Bronchial epithelial cell (primary cell): ENCODE measurements at regions not wholly inside any gene's neighbourhood (a gene's known extent, or its start where the extent isn't known, plus 50 kb on each side); places are given as distances from the start of the nearest gene placed in this dataset.

Experiments used
- DNase-seq: peaks from one replicate; pipeline ENCODE4 v3.0.0-alpha.2; 2010; ENCODE audit warnings: low read depth
- FAIRE-seq: peaks from 2 replicates; lab custom pipeline; 2011; peaks lifted over from hg19 to GRCh38; lab: Jason Lieb, UNC
- H3K27me3 ChIP-seq: 2 replicates; pipeline ENCODE4 v1.5.1; 2011; ENCODE audit warnings: low read length; ENCODE audit not compliant: control insufficient read depth, insufficient read depth
- H3K36me3 ChIP-seq: 2 replicates; pipeline ENCODE4 v1.5.1; 2011; ENCODE audit warnings: low read length; ENCODE audit not compliant: control insufficient read depth, insufficient read depth
- H3K4me3 ChIP-seq: 2 replicates; pipeline ENCODE4 v1.5.1; 2011; ENCODE audit warnings: mild to moderate bottlenecking, low read depth, low read length, control low read depth
- TF ChIP-seq, protein P1 (sequence below): IDR thresholded peaks from 2 replicates; pipeline ENCODE4 v1.5.1; 2011; ENCODE audit warnings: mild to moderate bottlenecking, moderate library complexity, low read length, control low read depth, inconsistent platforms; ENCODE audit not compliant: insufficient read depth, severe bottlenecking

DNA sequence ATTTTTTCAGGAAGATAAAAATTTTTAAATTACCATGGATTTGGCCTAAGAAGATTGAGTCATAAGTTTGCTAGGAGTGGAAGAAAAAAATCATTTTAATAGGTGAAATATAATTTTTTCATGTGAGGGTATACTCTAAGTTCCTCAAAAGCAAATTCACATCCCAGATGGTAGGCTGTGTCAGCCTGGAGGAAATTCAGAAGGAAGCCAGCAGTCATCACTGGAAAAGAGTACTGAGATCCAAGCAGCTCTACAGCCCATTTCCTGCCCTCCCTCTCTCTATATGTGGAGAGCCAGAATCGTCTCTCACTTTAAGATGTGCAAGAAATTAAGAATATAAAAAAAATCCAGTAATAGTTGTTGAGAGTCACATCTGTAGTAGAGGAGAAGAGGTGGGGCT is 126.5 kb upstream of the CDH18 start:
- Histone ChIP-seq H3K27me3 (no peaks in the 10 kb centered on the region), H3K36me3 (no peaks in the 10 kb centered on the region), H3K4me3 (no peak overlapping the region)
- FAIRE-seq (no peak), DNase-seq (no peak)
- TF ChIP-seq, protein P1, sequence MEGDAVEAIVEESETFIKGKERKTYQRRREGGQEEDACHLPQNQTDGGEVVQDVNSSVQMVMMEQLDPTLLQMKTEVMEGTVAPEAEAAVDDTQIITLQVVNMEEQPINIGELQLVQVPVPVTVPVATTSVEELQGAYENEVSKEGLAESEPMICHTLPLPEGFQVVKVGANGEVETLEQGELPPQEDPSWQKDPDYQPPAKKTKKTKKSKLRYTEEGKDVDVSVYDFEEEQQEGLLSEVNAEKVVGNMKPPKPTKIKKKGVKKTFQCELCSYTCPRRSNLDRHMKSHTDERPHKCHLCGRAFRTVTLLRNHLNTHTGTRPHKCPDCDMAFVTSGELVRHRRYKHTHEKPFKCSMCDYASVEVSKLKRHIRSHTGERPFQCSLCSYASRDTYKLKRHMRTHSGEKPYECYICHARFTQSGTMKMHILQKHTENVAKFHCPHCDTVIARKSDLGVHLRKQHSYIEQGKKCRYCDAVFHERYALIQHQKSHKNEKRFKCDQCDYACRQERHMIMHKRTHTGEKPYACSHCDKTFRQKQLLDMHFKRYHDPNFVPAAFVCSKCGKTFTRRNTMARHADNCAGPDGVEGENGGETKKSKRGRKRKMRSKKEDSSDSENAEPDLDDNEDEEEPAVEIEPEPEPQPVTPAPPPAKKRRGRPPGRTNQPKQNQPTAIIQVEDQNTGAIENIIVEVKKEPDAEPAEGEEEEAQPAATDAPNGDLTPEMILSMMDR, result no peak

- Histone ChIP-seq H3K36me3 (no peaks in the 10 kb centered on the region), H3K27me3 (no peaks in the 10 kb centered on the region), H3K4me3 (no peak overlapping the region)
- FAIRE-seq (no peak), DNase-seq (no peak)
- TF ChIP-seq, protein P1, result no peak
Measured at GRCh38 chr5:20113931-20114330, 125.9 kb upstream of the CDH18 start.

GRCh38 chr5:20113031-20113715 is 125.2 kb upstream of the CDH18 start:
- TF ChIP-seq, protein P1, result no peak
- FAIRE-seq (no peak), DNase-seq (no peak)
- Histone ChIP-seq H3K27me3 (no peaks in the 10 kb centered on the region), H3K4me3 (no peak overlapping the region), H3K36me3 (no peaks in the 10 kb centered on the region)

DNA sequence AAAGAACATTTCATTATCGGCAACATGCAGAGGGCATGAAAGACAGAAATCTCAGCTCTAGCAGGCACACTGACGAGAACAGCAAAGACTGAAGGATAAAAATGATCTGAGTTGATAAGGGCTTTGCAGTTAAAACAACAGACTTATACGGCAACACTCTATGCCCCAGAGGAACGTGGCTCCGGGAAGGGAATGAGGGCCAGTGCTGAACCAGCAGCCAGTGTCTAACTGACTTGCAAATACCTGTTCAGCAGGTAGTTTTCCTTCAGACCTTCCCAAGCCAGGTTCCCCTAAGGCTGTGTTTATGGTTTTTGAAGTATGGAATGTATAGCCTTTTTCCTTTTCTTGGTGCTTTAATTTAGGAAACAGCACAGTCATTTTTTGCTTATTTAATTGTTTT is 121.3 kb upstream of the CDH18 start:
- Histone ChIP-seq H3K36me3 (no peaks in the 10 kb centered on the region), H3K4me3 (no peak overlapping the region), H3K27me3 (no peaks in the 10 kb centered on the region)
- TF ChIP-seq, protein P1, result no peak
- FAIRE-seq, result no peak
- DNase-seq, result no peak

DNA sequence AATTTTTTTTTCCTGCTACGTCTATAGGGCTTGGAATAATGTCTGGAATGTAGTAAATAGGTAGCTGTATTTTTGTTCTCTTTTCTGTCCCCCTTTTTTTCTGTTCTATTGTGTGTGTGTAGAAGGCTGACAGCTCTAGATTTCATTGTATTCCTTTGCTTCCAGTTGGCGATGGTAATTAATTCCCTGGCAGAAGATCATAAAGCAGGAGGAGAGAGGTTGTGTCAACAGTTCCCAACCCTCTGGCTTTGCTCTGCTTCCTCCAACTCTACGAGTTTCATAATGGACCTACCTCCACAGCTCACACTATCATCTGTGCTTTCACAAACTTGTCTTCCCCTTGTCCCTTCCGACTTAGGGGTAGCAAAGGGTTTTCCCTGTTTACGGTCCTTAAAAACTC is 117.9 kb upstream of the CDH18 start:
- H3K27me3 ChIP-seq, result no peaks in the 10 kb centered on the region
- TF ChIP-seq, protein P1, result no peak
- no peak for FAIRE-seq
- no peaks in the 10 kb centered on the region for H3K36me3 ChIP-seq
- DNase-seq, result no peak
- no peak overlapping the region for H3K4me3 ChIP-seq

- no peaks in the 10 kb centered on the region for H3K27me3 ChIP-seq
- TF ChIP-seq, protein P1, result no peak
- no peaks in the 10 kb centered on the region for H3K36me3 ChIP-seq
- no peak overlapping the region for H3K4me3 ChIP-seq
- DNase-seq (peak; percentile 7), FAIRE-seq (no peak)
Measured at GRCh38 chr5:20102293-20102692, 114.3 kb upstream of the CDH18 start.
